ENCODE measurements at regions not wholly inside any gene's neighbourhood (a gene's known extent, or its start where the extent isn't known, plus 50 kb on each side); places are given as distances from the start of the nearest gene placed in this dataset.

GRCh38 chr15:35705030-35705883, 159.3 kb upstream of the DPH6 start:
- TF ChIP-seq SIN3A (IDR thresholded peaks at IDR 0.05; ENCODE audit: borderline replicate concordance, insufficient read depth, low read length) (no peak), POLR2AphosphoS5 (IDR thresholded peaks at IDR 0.05; ENCODE audit: low read depth, low read length) (no peak)
